ENCODE measurements at regions not wholly inside any gene's neighbourhood (a gene's known extent, or its start where the extent isn't known, plus 50 kb on each side); places are given as distances from the start of the nearest gene placed in this dataset.

DNA sequence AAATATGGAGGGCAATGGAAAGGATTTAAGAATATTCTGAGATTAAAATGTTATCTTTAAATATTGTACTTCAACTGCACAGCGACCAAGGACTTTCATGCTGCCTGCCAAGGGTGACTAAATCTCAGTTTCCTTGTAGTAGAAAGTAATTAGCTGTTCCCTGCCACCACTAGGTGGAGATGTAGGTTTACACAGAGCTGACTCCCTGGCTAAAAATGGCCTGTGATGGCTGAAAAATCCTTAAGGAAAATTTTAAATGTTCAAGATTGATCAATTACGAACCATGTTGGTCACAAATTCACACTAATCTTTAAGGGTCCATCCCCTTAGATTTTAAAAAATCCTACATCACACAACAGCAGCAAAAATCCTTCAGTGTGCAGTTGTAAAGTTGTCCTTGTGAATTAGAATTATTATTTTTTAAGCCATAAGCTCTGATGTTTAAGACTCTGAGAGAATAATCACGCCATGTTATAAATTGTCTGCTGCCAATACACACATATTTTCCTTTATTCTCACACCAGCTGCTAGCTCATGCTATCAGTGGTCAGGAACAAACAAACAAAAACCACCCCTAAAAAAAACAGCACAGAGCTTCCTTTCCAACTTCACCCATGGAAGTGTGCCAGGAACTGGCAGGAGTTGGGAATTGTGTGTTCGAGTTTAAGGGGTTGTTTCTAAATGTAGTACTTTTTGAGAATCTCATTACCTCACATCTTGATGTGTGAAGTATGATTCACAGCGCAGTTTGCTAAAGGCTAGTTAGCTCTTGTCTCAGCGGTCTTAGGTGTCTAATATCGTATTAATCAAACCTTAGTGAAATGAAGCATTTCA, 399.8 kb downstream of the TMEM182 start:
- H3K9me3 Mint-ChIP-seq (ENCODE audit: unreplicated experiment) = no peaks in the 10 kb centered on the region
- H3K27ac Mint-ChIP-seq (ENCODE audit: low read depth, unreplicated experiment) = peak overlapping the region; percentile 33
- TF ChIP-seq, protein P1, sequence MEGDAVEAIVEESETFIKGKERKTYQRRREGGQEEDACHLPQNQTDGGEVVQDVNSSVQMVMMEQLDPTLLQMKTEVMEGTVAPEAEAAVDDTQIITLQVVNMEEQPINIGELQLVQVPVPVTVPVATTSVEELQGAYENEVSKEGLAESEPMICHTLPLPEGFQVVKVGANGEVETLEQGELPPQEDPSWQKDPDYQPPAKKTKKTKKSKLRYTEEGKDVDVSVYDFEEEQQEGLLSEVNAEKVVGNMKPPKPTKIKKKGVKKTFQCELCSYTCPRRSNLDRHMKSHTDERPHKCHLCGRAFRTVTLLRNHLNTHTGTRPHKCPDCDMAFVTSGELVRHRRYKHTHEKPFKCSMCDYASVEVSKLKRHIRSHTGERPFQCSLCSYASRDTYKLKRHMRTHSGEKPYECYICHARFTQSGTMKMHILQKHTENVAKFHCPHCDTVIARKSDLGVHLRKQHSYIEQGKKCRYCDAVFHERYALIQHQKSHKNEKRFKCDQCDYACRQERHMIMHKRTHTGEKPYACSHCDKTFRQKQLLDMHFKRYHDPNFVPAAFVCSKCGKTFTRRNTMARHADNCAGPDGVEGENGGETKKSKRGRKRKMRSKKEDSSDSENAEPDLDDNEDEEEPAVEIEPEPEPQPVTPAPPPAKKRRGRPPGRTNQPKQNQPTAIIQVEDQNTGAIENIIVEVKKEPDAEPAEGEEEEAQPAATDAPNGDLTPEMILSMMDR (IDR thresholded peaks at IDR 0.05; ENCODE audit: unreplicated experiment) = peak; percentile 93
- intact Hi-C loops (cut with micrococcal nuclease) = loop anchor here (1.0 to 5.0 kb wide), 7 partner anchors 185 to 1783 kb away; no protein-coding TSS in a partner anchor
- H3K4me3 Mint-ChIP-seq (ENCODE audit: unreplicated experiment) = no peak overlapping the region
- BruUV-seq (replicated peaks) = no TSS peak
- POLR2A ChIA-PET = interaction anchor here (0.6 to 1.8 kb wide), 2 partner anchors 12 to 1512 kb away, joined by 4 to 6 read pairs; no protein-coding TSS in a partner anchor
- CTCF ChIA-PET = interaction anchor here (0.5 to 3.1 kb wide), 63 partner anchors 8 to 1910 kb away, joined by 3 to 30 read pairs (median 3); no protein-coding TSS in a partner anchor
- H3K4me1 Mint-ChIP-seq (ENCODE audit: insufficient read depth, unreplicated experiment) = peaks cover 11% of the 10 kb centered on the region
- peaks cover 61% of the 10 kb centered on the region for H3K27me3 Mint-ChIP-seq (ENCODE audit: insufficient read depth, unreplicated experiment)
- peak; percentile 70 for DNase-seq (ENCODE audit: unreplicated experiment)
- H3K36me3 Mint-ChIP-seq (ENCODE audit: insufficient read depth, unreplicated experiment) = no peaks in the 10 kb centered on the region

DNA sequence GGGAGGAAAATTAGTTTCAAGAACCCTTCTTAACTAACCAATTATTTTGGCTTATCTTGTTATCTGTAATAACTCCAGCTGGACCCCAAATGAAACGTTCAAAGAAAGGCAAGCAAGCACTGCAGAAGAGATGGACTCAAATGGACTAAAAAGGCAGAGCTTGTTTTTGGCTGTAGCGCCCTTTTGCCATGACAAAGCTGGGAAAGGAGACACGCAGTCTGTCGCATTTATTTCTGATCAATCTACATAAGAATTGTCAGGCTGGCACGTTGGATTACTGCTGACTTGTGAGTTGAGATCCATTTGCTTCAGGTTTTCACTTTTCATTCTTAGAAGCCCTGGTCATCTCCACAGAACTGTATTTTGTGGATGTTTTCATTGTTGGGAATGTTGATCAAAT, 402.9 kb downstream of the TMEM182 start:
- Mint-ChIP-seq H3K4me1 (ENCODE audit: insufficient read depth, unreplicated experiment) (peaks cover 11% of the 10 kb centered on the region), H3K4me3 (ENCODE audit: unreplicated experiment) (no peak overlapping the region), H3K27ac (ENCODE audit: low read depth, unreplicated experiment) (no peak overlapping the region), H3K9me3 (ENCODE audit: unreplicated experiment) (no peaks in the 10 kb centered on the region), H3K36me3 (ENCODE audit: insufficient read depth, unreplicated experiment) (no peaks in the 10 kb centered on the region), H3K27me3 (ENCODE audit: insufficient read depth, unreplicated experiment) (peaks cover 52% of the 10 kb centered on the region)
- BruUV-seq (replicated peaks) = no TSS peak
- TF ChIP-seq, protein P1 (IDR thresholded peaks at IDR 0.05; ENCODE audit: unreplicated experiment) = no peak
- intact Hi-C loops (cut with micrococcal nuclease) = loop anchor here (5.0 kb wide), 2 partner anchors 293 to 1468 kb away; no protein-coding TSS in a partner anchor
- no peak for DNase-seq (ENCODE audit: unreplicated experiment)
- CTCF ChIA-PET = interaction anchor here (0.6 kb wide), 1 partner anchor 1709 kb away, joined by 4 read pairs; no protein-coding TSS in a partner anchor
- POLR2A ChIA-PET = no interaction called here

DNA sequence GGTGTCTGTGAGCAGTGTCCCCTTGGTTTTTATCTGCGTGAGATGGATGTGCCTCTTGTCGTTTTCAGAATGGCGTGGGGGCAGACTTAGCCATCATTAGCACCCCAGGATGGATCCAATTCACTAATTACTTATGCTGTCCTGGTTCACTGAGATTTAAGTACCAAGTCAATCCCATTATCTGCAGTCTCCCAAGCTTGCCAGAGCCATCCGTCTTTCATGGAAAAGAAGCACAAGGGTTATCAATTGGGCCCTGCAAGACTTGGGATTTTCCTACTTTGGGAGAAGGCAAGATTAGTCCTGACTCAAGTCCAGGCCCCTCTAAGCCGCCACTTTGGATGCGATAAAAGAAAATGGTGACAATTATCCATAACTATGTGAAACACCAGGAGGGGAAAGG, 404.0 kb downstream of the TMEM182 start:
- Mint-ChIP-seq H3K4me3 (ENCODE audit: unreplicated experiment) (no peak overlapping the region), H3K27me3 (ENCODE audit: insufficient read depth, unreplicated experiment) (peaks cover 41% of the 10 kb centered on the region), H3K9me3 (ENCODE audit: unreplicated experiment) (no peaks in the 10 kb centered on the region), H3K36me3 (ENCODE audit: insufficient read depth, unreplicated experiment) (no peaks in the 10 kb centered on the region), H3K27ac (ENCODE audit: low read depth, unreplicated experiment) (no peak overlapping the region), H3K4me1 (ENCODE audit: insufficient read depth, unreplicated experiment) (peaks cover 11% of the 10 kb centered on the region)
- intact Hi-C loops (cut with micrococcal nuclease) = no loop called here
- TF ChIP-seq, protein P1 (IDR thresholded peaks at IDR 0.05; ENCODE audit: unreplicated experiment) = no peak
- DNase-seq (ENCODE audit: unreplicated experiment) = no peak
- POLR2A ChIA-PET = no interaction called here
- CTCF ChIA-PET = no interaction called here
- no TSS peak for BruUV-seq (replicated peaks)

DNA sequence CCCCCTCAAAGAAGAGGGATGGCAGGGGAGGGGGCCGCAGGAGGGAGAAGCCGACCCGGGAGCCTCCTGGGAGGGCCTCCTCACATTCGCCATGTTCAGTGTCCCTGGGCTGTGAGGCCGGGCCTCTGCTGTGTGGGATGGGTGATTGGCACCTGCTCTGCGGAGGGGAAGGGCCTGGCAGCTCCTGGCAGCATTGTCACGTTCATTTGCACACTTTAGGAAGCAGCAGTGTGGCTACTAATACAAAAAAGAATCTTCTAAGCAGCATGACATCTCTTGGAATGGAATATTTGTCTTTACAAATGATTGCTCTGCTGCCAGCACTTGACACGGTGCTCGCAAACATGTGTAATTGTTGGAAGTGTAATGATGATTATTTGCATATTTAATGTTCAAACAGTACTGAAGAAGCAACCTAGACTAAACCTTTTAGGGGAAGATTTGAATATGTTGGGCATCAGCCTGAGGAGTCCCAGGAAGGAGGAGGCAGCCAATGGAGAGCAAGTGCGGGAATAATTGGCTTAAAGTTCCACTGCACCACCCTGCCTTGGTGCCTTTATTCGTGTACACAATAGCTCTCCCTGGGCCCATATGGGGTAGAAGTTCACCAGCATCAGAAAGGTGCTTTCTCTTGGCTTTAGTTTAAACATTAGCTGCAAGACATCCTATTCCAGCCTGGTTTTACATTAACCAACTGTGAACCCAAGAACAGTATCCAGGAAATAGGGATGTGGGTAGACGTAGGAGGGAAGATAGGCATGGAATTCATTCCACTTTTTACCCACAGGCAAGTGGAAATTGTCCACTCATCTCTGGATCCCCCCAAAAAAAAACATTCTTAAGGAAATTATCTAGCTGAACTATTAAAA, 404.9 kb downstream of the TMEM182 start:
- H3K36me3 Mint-ChIP-seq (ENCODE audit: insufficient read depth, unreplicated experiment) = no peaks in the 10 kb centered on the region
- no peak overlapping the region for H3K4me3 Mint-ChIP-seq (ENCODE audit: unreplicated experiment)
- H3K9me3 Mint-ChIP-seq (ENCODE audit: unreplicated experiment) = no peaks in the 10 kb centered on the region
- H3K27me3 Mint-ChIP-seq (ENCODE audit: insufficient read depth, unreplicated experiment) = peaks cover 35% of the 10 kb centered on the region
- H3K27ac Mint-ChIP-seq (ENCODE audit: low read depth, unreplicated experiment) = no peak overlapping the region
- ChIA-PET CTCF (interaction anchor here (0.6 kb wide), 2 partner anchors 326 to 823 kb away, joined by 3 read pairs; no protein-coding TSS in a partner anchor), POLR2A (no interaction called here)
- no peak for DNase-seq (ENCODE audit: unreplicated experiment)
- no TSS peak for BruUV-seq (replicated peaks)
- TF ChIP-seq, protein P1 (IDR thresholded peaks at IDR 0.05; ENCODE audit: unreplicated experiment) = no peak
- intact Hi-C loops (cut with micrococcal nuclease) = no loop called here
- H3K4me1 Mint-ChIP-seq (ENCODE audit: insufficient read depth, unreplicated experiment) = peaks cover 10% of the 10 kb centered on the region

Measured in MCF 10A (cell line).